ENCODE measurements at regions not wholly inside any gene's neighbourhood (a gene's known extent, or its start where the extent isn't known, plus 50 kb on each side); places are given as distances from the start of the nearest gene placed in this dataset.
A peak's percentile ranks its signal among the peaks of the same experiment; 100 is the strongest.

DNA sequence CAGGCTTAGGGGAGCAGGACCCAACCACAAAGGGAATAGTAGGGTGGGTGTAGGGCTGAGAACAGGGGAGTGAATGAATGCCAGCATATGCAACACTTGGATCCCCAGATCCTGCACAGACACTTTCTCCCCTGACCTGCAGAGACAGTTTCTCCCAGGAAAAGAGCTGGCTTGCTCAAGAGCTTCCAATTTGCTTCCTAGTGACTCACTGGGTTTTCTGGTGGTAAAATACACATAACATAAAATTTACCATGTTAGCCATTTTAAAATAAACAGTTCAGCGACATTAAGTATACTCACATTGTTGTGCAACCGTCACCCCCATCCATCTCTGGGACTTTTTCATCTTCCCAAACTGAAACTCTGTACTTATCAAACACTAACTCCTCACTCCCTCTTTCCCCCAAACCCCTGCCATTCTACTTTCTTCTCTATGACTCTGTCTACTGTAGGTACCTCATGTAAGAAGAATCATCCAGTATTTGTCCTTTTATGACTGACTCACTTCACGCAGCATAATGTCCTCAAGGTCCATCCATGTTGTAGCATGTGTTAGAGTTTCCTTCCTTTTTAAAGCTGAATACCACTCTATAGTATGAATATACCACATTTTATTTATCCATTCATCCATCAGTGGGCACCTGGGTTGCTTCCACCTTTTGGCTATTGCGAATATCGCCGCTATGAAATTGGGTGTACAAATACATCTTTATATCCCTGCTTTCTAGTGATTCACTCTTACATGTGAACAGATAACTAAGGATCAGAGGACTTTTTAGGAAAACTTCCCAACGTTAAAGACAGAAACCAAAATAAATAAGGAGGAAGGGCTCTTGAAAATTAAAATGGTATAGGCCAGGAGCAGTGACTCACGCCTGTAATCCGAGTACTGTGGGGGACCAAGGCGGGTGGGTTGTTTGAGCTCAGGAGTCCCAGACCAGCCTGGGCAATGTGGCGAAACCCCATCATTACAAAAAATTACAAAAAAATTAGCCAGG is 95.6 kb upstream of the TJP1 start:
- DNase-seq (ENCODE audit: low read depth): peak; percentile 49

DNA sequence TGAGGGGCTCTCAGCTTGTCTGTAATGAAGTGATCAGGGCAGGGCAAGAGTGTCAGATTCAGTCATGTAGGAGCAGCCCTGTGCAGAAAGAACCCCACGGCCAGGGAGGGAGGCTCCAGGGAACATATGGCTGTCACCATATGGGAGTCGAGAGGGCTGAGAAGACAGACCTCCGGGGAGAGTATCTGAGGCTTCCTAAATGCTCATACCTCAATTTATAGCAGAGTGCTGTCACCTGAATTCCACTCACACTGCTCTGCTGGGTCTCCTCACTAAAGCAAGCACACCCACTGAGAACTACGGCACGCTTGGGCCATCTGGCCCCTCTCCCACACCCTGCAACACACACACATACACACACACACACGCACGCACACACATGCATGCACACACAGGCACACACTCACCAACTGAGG is 92.3 kb upstream of the TJP1 start:
- no peak for DNase-seq (ENCODE audit: low read depth)

DNA sequence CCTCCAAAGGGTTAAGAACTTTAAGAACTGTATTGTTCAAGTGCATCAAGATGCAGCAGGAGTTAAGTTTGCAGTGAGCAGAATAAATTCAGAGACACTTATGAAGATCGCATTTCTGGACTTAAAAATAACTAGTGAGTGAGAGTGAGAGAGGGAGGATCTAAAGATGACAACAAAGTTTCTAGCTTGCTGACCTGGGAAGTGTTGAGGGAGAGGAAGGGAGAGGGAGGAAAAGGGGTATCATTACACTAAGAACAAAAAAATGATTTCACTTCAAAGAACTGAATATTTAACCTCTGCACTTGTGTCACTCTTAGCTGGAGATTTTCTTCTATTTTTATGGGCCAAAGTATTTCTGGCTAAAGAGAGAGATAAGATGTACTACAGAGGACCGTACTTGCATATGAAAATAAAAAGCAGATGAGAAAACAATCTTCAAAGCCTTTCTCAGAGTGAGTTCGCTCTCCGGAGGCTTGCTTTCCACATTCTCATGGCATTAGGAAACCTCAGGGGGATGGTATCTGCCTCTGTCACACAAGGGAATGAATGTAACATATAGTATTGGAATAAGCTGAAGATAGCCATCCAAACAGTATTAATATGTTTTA is 91.4 kb upstream of the TJP1 start:
- DNase-seq (ENCODE audit: low read depth): peak; percentile 69

DNA sequence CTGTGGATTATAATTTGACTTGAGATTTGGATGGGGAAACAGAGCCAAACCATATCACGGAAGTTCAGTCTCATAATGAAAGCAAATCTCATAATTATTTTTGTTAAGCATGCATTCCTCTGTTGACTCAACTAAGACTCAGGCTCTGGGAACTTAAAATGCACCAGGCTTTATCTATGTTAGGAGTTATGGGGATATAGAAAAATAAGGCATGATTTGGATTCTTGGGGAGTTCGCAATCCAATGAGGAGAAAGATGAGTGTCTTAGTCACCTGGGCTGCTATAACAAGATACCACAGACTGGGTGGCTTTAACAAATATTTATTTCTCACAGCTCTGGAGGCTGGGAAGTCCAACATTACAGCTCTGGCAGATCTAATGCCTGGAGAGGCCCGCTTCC is 89.4 kb upstream of the TJP1 start:
- DNase-seq (ENCODE audit: low read depth): no peak

DNA sequence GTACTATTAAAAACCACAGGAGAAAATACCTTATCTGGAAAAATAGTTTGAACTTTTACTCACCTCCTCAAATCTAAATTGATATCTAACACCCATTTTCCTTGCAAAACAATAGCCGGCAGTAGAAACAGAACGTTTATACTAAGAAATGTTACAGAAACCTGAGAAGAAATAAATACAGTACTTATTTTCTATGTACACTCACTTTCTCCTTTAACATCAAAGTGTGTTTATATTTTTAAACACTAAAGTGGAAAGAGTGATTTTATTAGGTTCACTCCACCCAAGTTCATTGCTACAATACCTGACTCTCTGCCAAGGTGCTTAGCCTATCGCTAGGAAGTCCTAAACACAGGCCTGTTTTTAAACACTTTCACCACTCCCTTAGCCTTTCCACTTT is 87.8 kb upstream of the TJP1 start:
- no peak for DNase-seq (ENCODE audit: low read depth)

DNA sequence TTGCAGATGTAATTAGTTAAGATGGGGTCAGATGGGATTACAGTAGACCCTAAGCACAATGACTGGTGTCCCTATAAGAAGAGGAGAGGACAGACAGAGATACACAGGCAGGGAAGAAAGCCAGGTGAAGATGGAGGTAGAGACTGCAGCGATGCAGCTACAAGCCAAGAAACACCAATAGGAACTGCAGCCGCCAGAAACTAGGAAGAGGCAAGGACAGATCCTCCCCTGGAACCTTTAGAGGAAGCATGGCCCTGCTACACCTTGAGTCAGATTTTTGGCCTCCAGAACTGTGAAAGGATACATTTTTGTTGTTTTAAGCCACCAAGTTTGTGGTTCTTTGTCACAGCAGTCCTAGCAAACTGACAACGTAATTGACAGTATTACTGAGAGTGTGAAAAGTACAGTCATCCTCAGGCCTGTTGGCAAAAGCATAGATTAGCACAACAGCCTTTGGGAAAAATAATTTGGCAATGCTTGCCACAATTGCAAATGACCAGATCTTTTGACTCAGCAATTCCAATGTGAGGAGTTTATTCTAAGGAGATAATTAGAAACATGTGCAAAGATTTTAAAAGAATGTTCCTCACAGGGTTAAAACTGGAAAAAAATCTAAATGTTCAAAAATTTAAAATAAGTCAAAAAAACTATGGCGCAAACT is 82.6 kb upstream of the TJP1 start:
- DNase-seq (ENCODE audit: low read depth): peak; percentile 80

DNA sequence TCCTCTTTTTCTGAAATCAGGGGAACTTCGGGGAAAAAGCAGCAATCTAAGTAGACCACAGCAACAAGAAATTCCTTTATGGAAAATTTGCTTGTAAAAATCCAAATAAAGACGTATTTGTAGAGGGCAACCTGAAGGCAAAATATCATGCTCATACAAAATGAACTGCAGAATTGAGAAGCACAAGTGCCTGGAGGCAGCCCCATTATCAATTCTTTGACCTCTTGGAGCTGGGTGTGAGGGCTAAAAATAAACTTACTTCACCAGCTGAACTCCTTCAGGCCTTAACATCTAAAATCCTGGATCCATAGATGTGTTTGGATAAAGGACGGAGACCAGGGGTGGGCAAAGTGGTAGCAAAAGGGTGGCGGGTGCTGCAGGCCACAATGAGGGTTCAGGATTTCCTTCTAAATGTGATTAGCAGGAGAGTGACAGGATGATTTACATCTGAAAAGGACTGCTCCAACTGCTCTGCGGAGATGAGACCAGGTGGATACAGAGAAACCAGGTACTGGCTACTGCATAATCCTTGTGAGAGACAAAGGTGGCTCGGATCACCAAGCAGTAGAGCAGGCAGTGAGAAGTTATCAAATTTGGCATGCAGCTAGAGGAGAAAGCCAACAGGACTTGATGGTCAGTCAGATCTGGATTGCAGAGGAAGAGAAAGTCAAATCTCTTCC is 81.7 kb upstream of the TJP1 start:
- DNase-seq (ENCODE audit: low read depth): no peak

DNA sequence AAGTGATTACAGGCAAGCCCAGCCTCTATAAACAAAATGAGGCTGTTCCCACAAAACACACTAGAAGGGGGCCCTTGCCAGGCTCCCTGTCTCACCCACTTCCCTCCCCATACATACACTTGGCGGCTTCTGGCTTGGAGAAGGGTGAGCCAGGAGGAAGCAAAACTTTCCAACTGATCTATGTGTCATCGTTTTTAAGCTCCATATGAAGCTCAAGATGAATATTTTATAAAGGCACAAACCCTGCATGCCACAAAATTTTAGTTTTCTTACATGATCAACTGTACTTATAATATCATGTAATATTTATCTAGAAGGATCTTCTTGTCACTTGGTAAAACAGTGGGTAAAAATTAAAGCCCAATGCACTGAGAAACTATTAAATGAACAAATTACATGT is 80.8 kb upstream of the TJP1 start:
- DNase-seq (ENCODE audit: low read depth): no peak

DNA sequence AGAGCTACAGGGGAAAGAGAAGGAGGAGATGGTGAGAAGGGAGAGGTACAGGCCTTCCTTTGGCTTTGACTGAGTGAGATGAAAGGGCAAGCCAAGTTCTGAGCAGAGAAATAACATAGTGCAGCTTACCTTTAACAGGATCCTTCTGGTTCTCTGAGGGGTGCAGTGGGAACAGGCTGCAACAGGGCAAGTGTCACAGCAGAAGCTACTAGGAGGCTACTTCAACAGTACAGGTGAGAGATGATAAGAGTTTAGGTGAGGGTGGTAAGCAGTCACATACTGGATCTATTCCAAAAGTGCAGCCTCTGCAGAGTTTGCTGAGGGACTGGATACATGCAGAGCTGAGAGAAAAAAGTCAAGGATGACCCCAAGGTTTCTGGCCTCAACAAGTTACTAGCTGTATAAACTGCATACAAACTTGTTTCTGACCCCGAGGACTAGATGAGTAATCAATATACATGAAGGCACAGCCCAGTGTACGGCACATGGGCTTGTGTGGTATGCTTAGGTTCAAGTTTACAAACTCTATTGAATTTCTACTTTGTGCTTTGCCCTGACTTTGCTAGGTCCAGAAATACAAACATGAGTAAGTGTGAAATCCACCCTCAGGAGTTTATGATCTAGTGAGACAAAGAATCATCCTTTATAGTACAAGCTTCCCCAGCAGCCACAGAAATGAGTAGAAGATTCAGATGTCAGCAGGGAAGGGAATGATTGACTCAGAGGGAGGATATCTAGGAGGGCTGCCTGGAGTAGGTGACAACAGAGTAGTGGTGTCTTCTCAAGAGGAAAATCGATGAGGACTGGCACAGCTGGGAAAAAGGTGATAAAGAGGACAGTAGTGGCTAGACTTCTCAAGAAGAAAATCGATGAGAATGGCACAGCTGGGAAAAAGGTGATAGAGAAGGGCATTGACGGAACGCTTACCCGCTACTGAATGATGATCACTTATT is 78.2 kb upstream of the TJP1 start:
- no peak for DNase-seq (ENCODE audit: low read depth)

DNA sequence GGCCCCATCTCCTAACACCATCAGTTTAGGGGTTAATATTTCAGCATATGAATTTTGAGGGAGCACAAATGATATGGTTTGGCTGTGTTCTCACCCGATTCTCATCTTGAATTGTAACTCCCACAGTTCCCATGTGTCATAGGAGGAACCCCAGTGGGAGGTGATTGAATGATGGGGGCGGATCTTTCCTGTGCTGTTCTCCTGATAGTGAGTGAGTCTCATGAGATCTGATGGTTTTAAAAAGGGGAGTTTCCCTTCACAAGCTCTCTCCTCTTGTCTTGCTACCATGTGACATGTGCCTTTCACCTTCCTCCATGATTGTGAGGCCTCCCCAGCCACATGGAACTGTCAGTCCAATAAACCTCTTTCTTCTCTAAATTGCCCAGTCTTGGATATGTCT is 73.8 kb upstream of the TJP1 start:
- no peak for DNase-seq (ENCODE audit: low read depth)

DNA sequence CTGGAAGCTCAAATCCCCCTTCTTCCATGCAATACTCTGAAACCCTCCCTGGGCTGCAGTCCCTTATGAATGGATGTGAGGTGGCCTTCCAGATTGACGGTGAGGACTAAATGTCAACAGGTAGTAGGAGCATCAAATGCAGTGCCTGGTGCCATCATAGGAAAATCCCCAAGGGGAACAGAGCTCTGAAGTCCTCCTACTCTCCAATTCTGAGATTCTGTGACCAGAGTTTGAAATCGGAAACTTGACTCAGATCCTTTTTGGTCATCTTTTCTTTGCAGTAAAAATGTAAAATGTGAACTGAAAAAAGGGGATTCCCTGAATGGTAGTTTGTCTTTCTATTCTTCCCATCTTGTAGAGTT is 68.8 kb upstream of the TJP1 start:
- DNase-seq (ENCODE audit: low read depth): no peak

DNA sequence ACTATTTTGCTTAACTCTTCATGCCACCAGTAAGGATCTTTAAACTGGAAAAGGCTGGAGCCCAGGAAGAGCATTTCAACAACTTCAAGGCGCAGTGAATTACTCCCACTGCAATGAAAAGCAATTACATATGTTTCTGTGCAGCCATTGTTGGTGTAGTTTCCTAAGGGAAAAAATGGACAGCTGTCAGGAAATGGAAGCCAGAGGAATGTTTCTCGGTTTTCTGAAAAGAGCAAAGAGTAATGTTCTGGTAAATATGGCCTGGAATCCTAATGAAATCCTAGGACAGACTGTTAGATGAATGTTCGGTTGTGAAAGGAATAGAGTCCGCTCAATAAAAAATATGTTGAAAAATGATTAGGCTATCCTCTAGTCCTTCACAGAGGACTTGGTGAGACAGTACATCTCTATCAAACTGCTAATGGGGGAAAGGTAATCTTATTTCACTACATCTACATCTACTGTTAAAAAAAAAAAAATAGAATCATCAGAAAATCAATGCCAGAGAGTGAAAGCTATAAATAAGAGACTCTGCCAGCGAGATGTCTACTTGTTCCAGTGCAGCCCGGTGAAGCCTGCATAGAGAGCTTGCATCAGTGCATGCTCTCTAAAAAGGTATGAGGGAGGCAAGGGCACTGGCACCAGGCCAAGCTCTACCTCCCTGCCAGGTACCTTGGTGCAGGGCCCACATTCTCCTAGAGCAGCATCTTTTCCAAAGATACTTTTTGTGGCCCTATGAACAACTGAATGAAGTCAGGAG is 68.2 kb upstream of the TJP1 start:
- DNase-seq (ENCODE audit: low read depth): no peak

DNA sequence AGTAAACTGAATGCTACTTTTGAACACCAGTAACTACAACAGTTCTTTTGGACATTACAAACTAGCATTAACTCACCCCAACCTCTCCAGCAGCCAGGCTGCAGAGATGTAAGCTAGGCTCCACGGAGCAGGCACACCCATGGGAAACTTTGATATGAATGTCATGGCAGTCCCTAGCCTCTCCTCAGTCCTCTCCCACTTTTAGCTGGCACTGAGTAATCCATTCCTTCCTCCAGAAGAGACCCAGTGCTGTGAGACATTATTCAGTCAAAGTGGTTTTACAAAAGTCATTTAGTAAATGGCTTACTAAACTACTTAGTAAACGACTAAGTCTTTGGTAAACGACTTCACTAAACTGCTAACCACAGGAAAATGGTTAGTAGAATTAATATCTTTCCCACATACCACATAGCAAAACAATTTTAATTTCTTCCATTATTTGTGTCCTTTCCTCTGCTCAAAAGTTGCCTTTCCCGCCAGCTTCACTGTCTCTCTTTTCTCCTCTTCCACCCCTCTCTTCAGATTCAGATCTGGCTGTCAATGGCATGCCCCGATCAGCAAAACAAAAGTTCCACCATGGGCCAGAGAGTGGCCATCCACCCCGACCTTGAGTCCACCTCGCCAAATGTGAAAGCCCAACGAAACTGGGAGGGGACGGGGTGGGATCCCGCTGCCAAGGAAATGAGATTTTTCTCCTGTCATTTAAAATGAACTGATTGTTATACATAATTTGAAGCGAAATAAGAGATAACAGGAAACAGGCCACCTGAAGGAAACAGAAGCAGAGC is 67.5 kb upstream of the TJP1 start:
- DNase-seq (ENCODE audit: low read depth): no peak

DNA sequence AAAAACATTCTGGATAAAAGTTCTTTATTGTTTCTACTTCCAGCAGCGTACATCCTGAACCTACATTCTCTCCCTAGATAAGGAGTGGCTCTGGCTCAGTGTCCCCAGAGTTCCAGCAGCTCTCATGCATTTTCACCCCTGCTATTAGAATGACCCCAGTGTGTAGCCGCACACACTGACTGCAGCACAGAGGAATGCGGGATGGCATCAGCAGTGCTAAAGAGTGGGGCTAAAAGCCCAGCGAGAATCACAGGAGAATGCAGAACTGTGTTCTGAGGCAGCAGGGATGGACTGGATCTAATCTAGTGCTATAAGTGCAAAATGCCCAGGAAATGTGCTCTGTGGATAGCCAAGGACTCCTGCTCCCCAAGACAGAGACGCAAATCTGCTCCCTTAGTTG is 66.4 kb upstream of the TJP1 start:
- DNase-seq (ENCODE audit: low read depth): peak; percentile 39

DNA sequence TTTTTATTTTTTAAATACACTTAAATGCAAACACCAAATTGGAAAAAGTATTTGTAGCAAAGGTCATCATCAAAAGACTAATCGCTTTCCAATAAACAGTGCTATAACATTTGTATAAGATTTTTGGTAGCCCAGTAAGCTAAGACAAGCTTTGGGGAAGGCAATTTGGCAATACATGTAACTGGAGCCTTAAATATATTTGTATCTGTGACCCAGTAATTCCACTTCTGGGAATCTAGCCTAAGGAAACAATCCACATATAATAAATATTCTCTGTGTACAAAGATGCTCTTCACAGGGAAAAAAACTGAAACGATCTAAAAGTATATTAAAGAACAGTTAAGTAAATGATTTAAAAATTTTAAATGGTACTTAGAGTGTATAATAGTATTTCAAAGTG is 65.5 kb upstream of the TJP1 start:
- DNase-seq (ENCODE audit: low read depth): peak; percentile 74

DNA sequence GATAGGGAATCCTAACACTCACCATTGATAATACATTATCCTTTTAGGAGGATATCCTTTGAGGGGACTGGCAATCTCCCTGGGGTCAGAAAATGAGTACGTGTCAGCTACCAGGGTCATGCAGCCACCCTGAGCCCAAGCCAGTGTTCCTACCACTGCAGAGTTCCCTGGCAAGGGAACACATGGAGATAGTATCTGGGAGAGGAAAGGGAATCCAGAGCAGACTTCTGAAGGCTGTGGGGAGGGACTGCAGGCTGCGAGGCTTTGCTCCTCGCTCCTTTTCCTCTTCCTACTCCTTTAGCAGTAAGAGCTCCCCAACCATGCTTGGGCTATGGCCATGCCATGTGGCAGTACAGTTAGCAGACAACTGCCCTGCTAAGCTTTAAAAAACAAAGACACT is 62.9 kb upstream of the TJP1 start:
- no peak for DNase-seq (ENCODE audit: low read depth)

DNA sequence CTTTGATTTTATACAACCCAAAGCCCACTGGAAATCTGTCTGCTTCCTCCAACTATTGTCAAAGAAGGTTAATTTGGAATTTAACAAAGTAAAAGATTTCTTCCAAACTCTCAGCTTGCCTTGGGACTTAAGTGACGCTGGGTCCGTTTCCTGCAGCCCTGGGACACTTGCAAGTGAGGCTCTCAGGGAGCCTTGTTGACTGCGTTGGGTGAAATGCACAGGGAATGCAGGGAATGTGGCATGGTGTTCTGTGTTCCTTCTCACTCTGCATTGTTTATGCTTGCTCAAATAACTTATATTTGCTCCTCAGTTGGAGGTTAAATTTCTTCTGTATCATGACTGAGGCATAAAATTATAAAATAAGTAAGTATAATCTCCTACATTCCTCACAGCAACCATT is 60.9 kb upstream of the TJP1 start:
- DNase-seq (ENCODE audit: low read depth): no peak

DNA sequence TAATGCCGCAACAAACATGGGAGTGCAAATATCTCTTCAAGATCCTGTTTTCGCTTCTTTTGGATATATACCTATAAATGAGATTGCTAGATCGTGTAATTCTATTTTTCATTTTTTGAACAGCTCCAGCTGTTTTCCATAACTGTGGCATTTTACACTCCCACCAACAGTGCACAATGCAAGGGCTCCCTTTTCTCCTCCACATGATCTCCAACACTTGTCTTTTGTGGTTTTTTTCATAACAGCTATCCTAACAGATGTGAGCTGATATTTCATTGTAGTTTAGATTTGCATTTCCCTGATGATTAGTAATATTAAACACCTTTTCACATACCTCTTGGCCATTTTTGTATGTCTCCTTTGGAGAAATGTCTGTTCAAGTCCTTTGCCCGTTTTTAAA is 58.6 kb upstream of the TJP1 start:
- no peak for DNase-seq (ENCODE audit: low read depth)

DNA sequence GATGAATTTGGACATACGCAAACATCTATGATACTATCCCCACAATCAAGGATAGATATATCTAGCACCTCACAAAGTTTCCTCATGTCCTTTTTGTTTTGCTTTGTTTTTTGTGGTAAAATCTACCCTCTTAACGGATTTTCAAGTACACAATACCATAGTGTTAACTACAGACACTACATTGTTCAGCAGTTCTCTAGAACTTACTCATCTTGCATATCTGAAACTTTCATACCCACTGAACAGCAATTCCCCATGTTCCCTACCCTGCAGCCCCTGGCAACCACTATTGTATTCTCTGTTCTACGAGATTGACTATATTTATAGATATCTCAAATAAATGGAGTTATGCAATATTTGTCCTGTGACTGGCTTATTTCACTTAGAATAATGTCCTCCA is 58.1 kb upstream of the TJP1 start:
- no peak for DNase-seq (ENCODE audit: low read depth)

DNA sequence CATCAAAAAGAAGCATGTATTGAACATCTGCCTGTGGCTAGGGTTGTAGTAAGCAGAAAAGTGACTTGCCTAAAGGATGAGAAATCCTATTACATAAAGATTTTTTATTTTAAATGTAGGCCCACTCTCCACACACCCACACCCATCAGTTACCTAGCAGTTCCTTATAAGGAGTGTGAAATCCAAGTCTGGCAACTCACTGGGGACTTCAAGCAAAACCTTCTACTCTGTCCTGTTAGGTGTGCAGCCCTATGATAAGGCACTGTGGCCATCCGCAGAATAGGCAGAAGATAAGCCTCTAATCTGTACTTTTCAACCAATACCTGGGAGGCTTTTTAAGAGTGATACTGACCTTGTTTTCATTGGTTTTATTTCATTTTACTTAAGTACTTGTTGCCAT is 52.7 kb upstream of the TJP1 start:
- no peak for DNase-seq (ENCODE audit: low read depth)

Measured in fibroblast of gingiva (primary cell).